GM12865 (cell line): ENCODE measurements at regions not wholly inside any gene's neighbourhood (a gene's known extent, or its start where the extent isn't known, plus 50 kb on each side); places are given as distances from the start of the nearest gene placed in this dataset.

ENCODE experiments used
- DNase-seq: peaks from one replicate; pipeline ENCODE4 v3.0.0; 2010; ENCODE audit warnings: low read depth
- H3K4me3 ChIP-seq: 2 replicates; pipeline ENCODE4 v1.5.1; 2011; ENCODE audit warnings: mild to moderate bottlenecking, low read depth, low read length, control low read depth
- TF ChIP-seq, protein P1 (sequence below): IDR thresholded peaks from 2 replicates; pipeline ENCODE4 v1.5.1; 2011; ENCODE audit warnings: low read length, control low read depth, low read depth, inconsistent platforms; ENCODE audit not compliant: insufficient read depth; ENCODE audit errors: missing control alignments

DNA sequence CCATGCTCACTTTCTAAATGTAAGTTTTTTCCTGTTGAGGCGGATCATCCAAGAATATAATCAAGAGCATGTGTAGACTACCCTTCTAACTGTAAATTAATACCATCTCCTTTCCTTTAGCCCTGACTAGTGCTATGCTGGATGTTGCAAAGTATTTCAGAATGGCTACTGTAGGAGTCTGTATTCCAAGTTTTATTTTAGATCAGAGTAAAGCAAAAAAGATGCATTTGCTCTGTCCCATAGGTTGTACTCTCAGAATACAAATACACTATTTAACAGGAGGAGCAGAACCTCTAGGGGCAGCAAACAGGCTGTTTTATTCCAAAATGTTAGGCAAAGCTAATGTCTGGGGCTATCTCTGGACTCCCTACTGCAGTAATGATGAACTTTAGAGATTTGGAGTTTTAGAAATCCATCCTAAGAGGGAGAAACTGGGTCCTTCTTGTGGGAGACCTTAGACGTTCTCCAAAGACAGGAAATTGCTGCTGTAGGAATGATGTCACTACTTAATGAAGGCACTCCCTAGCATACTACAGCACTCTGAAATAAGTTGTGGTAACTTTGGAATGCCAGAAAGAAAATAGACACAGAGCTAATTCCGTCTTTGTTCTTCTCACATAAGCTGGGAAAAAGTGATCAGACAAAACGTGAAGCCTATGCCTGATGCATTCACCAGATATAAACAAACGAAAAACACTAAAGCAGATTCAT, 392.4 kb upstream of the HS3ST5 start:
- H3K4me3 ChIP-seq: no peak overlapping the region
- TF ChIP-seq, protein P1, sequence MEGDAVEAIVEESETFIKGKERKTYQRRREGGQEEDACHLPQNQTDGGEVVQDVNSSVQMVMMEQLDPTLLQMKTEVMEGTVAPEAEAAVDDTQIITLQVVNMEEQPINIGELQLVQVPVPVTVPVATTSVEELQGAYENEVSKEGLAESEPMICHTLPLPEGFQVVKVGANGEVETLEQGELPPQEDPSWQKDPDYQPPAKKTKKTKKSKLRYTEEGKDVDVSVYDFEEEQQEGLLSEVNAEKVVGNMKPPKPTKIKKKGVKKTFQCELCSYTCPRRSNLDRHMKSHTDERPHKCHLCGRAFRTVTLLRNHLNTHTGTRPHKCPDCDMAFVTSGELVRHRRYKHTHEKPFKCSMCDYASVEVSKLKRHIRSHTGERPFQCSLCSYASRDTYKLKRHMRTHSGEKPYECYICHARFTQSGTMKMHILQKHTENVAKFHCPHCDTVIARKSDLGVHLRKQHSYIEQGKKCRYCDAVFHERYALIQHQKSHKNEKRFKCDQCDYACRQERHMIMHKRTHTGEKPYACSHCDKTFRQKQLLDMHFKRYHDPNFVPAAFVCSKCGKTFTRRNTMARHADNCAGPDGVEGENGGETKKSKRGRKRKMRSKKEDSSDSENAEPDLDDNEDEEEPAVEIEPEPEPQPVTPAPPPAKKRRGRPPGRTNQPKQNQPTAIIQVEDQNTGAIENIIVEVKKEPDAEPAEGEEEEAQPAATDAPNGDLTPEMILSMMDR: no peak
- no peak for DNase-seq

DNA sequence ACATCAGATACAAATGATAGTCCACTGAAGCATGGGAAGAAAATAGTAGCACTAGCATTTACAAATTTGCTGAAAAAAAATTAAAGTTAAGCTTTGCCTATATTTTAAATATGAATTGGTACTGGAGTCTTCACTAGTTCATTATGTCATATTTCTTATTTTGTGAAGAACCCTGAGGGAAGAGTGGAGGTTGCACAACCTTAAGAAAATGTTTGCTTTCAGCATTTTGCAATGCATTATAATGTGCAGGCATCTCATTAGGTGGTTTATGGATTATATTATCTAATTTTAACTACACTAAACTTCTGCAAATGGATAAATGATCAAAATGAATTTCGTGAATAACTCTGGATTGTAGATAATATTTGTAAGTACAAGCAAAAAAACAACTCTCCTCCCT, 390.8 kb upstream of the HS3ST5 start:
- TF ChIP-seq, protein P1: no peak
- no peak for DNase-seq
- no peak overlapping the region for H3K4me3 ChIP-seq

DNA sequence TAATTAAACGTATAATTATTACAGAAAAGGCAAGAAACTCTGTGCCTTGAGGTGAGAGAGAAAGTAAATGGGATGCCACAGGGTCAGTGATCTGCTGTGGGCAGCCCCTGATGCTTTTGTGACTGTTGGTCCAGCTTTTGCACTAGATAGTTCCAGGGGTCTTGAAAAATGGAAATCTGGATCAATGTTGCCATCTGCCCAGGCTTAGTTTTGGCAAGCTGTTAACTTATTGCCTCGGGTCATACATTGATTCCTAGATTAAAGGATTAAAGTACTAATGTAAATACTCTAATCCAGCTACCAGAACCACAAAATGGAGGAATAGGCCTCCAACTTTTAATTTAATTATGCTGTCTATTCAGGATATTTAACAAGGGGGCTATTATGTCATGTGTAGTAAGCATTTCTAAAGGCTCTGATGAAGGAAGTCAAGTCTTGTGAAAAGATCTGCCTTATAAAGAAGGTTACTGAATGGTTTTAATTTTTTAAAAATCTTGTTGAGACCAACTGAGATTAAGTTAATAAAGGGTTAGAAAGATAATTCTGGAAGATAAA, 376.0 kb upstream of the HS3ST5 start:
- H3K4me3 ChIP-seq: no peak overlapping the region
- TF ChIP-seq, protein P1: no peak
- DNase-seq: no peak

DNA sequence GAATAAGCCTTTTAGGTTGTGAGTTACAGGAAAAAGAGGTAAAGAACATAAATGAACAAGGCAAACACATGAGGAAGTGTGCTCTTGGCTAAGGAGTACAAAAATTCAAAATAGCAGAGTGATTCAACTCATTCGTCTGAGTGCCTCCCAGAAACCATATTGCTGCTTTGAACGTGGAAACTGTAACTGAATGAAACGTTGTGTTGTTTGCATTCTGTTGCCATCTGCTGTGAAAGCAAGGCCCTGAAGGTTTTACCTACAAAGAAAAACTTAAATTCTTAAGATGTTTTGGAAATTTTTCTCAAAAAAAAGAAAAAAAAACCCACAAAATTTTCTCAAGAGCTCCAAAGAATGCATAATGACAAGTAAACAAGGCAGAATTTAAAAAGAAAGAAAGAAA, 375.4 kb upstream of the HS3ST5 start:
- H3K4me3 ChIP-seq: no peak overlapping the region
- TF ChIP-seq, protein P1: no peak
- no peak for DNase-seq

DNA sequence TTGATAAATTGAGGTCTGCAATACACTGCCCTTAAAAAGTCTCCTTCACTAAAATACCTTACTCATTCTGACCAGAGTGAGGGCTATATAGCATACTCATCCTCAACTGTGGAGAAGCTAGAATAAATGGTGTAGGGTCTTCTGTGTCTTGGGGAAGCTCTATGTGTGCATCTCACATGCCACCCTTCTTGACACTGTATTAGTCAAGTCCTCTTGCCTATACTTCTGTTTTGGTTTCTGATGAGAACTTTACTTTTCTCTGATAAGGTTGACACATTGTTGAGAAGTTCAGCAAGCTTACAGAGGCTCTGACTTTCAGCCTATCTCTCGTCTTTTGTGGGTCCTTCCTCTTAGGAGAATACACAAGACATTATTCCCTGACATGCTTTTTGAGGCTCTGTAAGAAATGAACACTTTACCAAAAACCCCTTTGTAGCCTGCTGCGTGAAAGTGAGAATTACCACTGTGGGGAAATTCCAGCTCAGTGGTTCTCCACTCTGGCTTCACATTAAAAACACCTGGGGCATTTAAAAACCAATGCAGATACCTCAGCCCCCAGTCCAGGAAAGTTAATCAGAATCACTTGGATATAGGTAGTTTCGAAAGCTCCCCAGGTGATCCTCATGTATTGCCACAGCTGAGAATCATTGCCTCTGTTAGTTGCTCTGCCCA, 372.1 kb upstream of the HS3ST5 start:
- H3K4me3 ChIP-seq: no peak overlapping the region
- peak; percentile 60 for DNase-seq
- TF ChIP-seq, protein P1: no peak

DNA sequence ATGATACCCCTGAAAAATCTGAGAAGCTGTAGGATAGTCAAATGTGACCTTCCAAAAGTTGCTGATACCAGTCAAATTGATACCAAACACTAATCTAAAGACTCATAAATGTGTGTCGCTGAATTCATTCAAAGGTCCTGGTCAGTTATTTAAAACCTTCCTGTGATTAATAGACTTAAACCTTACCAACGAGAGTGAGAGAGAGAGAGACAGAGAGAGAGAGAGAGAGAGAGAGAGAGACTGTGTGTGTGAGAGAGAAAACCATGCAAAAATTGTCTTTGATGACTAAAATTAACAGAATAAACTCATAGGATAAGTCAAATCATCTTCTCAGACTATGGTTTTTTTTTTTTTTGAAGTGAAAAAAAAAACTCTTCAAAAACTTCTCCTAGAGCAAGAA, 370.9 kb upstream of the HS3ST5 start:
- TF ChIP-seq, protein P1: no peak
- DNase-seq: peak; percentile 46
- H3K4me3 ChIP-seq: no peak overlapping the region
